OCI-LY3 (cell line): ENCODE measurements at regions not wholly inside any gene's neighbourhood (a gene's known extent, or its start where the extent isn't known, plus 50 kb on each side); places are given as distances from the start of the nearest gene placed in this dataset.

Source experiments
- EZH2phosphoT487 ChIP-seq: fragments of 200-600 bp; shearing (Covaris generic); IDR thresholded peaks from 2 replicates; pipeline ENCODE4 v1.6.1; 2018; ENCODE audit warnings: antibody characterized with exemption, mixed run types, low read depth
- TF ChIP-seq, protein P1 (sequence below): fragments of 200-600, 300-600 bp; sonication (generic); IDR thresholded peaks from 2 replicates; pipeline ENCODE4 v1.5.1; 2014; ENCODE audit warnings: antibody characterized with exemption, low read length, low read depth

DNA sequence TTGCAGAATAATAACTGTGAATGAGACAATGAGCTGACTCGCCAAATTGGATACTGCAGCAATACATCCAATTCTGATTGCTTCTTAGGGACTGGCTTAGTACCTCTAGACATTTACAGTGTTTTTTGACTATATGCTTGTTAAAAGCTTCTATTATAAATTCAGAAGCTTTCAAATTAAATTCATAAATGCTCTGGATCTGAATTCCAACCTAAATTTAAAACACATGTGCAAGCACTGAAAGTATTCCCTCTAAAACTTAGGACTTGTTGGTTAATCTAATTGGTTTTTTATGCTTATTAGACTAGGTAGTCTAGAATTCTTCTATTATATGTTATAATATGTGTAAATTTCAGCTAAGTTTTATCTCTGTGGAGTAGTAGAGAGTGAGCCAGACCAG is 306.9 kb downstream of the CPS1 start:
- TF ChIP-seq, protein P1, sequence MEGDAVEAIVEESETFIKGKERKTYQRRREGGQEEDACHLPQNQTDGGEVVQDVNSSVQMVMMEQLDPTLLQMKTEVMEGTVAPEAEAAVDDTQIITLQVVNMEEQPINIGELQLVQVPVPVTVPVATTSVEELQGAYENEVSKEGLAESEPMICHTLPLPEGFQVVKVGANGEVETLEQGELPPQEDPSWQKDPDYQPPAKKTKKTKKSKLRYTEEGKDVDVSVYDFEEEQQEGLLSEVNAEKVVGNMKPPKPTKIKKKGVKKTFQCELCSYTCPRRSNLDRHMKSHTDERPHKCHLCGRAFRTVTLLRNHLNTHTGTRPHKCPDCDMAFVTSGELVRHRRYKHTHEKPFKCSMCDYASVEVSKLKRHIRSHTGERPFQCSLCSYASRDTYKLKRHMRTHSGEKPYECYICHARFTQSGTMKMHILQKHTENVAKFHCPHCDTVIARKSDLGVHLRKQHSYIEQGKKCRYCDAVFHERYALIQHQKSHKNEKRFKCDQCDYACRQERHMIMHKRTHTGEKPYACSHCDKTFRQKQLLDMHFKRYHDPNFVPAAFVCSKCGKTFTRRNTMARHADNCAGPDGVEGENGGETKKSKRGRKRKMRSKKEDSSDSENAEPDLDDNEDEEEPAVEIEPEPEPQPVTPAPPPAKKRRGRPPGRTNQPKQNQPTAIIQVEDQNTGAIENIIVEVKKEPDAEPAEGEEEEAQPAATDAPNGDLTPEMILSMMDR: no peak
- TF ChIP-seq EZH2phosphoT487: no peak
